Adipocyte (in vitro differentiated cells): ENCODE measurements at regions not wholly inside any gene's neighbourhood (a gene's known extent, or its start where the extent isn't known, plus 50 kb on each side); places are given as distances from the start of the nearest gene placed in this dataset.

Source experiments
- DNase-seq: peaks from one replicate; pipeline ENCODE4 v3.0.0-alpha.2; 2015; ENCODE audit warnings: low read depth
- H3K27me3 ChIP-seq: replicated peaks from 2 replicates; pipeline ENCODE4 v1.7.0; 2013; ENCODE audit warnings: mild to moderate bottlenecking, low read length, moderate library complexity; ENCODE audit not compliant: control insufficient read depth, insufficient read depth
- H3K36me3 ChIP-seq: 2 replicates; pipeline ENCODE4 v1.7.0; 2013; ENCODE audit warnings: low read length, mild to moderate bottlenecking, moderate library complexity; ENCODE audit not compliant: control insufficient read depth, insufficient read depth, severe bottlenecking
- H3K4me1 ChIP-seq: 2 replicates; pipeline ENCODE4 v1.7.0; 2013; ENCODE audit warnings: mild to moderate bottlenecking, low read length, moderate library complexity; ENCODE audit not compliant: control insufficient read depth, insufficient read depth
- H3K4me3 ChIP-seq: 2 replicates; pipeline ENCODE4 v1.7.0; 2013; ENCODE audit warnings: mild to moderate bottlenecking, low read length, moderate library complexity
- H3K9ac ChIP-seq: 2 replicates; pipeline ENCODE4 v1.7.0; 2013; ENCODE audit warnings: mild to moderate bottlenecking, low read length, moderate library complexity
- H3K9me3 ChIP-seq: 2 replicates; pipeline ENCODE4 v1.7.0; 2013; ENCODE audit warnings: mild to moderate bottlenecking, low read length, moderate library complexity; ENCODE audit not compliant: control insufficient read depth

DNA sequence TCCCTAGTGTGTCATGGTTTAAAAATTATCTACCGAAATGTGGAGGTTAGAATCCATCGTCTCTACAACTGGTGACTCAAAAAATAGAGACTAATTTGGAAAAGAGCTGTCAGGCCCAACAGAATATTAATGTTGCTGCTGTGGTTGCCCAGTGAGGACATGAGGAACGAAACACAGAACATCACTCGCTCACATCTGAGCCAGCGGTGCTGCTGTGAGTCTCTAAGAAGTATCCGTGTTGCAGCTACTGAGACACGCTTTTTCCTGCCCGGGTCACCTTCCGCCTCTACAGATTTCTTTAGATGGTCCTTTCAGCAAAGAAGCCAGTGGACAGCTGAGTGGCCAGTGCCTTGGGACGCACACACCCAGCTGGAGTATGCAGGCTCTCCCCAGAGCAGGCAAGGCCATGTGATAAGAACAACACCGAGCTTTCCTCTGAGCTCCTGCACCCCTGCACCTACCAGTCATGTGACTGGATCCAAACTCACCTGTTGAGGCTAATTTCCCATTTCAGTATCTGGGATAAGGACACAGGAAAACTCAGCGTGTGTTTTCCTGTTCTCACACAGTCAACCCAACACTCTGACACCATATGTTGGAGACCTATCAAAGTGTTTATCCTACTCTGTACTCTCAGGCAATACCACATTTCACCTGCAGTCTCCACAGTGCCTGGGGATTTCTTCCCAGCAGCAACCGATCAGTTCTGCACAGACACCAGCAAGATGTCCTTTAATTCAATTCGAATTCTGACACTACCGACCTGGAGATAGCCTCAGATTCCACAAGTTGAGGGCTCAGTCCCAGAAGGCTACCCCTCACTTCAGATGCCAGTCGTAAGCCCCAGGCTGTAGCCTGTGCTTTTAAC lies 119.0 kb upstream of the RPS6KA2 start:
- DNase-seq: no peak
- no peaks in the 10 kb centered on the region for H3K36me3 ChIP-seq
- no peaks in the 10 kb centered on the region for H3K4me1 ChIP-seq
- H3K9me3 ChIP-seq: no peaks in the 10 kb centered on the region
- H3K9ac ChIP-seq: no peak overlapping the region
- peaks cover 18% of the 10 kb centered on the region for H3K27me3 ChIP-seq
- no peak overlapping the region for H3K4me3 ChIP-seq

DNA sequence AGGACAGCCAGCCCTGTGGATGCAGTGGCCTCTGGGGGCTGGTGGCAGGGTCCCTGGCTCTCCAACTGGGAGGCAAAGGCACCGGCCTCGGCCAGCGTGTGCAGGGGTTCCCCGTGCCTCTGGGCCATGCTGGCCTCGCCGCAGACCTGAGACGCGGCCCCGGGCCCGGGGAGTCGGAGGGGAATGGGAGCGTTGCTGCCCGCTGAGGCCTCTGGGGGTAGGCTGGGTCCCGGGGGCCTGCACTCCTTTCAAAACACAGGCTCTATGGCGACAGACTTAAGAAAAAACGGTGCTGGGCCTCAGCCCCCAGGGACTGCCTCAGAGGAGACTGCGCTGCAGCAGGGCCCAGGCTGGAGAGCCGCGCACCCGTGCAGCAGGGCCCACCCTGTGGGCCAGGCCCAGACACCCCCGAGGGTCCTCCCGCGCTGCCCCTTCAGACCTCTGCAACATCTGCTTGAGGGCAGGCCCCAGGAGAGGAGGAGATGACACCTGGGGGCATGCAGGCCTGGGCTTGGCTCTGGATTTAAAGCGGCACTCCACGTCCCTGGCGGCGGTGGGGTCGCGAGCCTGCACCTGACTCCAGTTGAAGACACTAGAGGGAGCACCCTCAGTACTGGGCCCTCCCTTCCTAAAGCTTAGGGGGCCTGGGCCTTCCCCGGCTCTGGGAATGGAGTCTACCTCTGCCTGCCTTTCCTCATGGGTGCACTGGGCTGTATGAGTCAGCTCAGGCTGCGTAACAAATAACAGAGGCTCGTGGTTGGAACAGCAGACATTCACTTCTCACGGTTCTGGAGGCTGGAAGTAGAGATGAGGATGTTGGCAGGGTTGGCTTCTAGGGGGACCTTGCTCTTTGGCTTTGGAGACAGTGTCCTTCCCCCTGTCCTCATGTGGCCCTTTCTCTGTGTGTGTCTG lies 117.4 kb upstream of the RPS6KA2 start:
- H3K27me3 ChIP-seq: peaks cover 18% of the 10 kb centered on the region
- H3K4me3 ChIP-seq: no peak overlapping the region
- no peak for DNase-seq
- H3K36me3 ChIP-seq: no peaks in the 10 kb centered on the region
- no peaks in the 10 kb centered on the region for H3K4me1 ChIP-seq
- no peak overlapping the region for H3K9ac ChIP-seq
- no peaks in the 10 kb centered on the region for H3K9me3 ChIP-seq

GRCh38 chr6:166743406-166744222 lies 116.6 kb upstream of the RPS6KA2 start:
- Histone ChIP-seq H3K9me3 (no peaks in the 10 kb centered on the region), H3K9ac (no peak overlapping the region), H3K36me3 (no peaks in the 10 kb centered on the region), H3K27me3 (peaks cover 18% of the 10 kb centered on the region), H3K4me3 (no peak overlapping the region), H3K4me1 (peaks cover 6% of the 10 kb centered on the region)
- DNase-seq: no peak

GRCh38 chr6:166742981-166743380 lies 115.9 kb upstream of the RPS6KA2 start:
- peaks cover 16% of the 10 kb centered on the region for H3K27me3 ChIP-seq
- DNase-seq: no peak
- H3K4me3 ChIP-seq: no peak overlapping the region
- H3K9me3 ChIP-seq: no peaks in the 10 kb centered on the region
- no peak overlapping the region for H3K9ac ChIP-seq
- no peaks in the 10 kb centered on the region for H3K36me3 ChIP-seq
- peaks cover 7% of the 10 kb centered on the region for H3K4me1 ChIP-seq

GRCh38 chr6:166739976-166740318 lies 112.9 kb upstream of the RPS6KA2 start:
- Histone ChIP-seq H3K9ac (no peak overlapping the region), H3K27me3 (no peaks in the 10 kb centered on the region), H3K36me3 (no peaks in the 10 kb centered on the region), H3K4me3 (no peak overlapping the region), H3K9me3 (no peaks in the 10 kb centered on the region), H3K4me1 (peaks cover 7% of the 10 kb centered on the region)
- no peak for DNase-seq

GRCh38 chr6:166739117-166739975 lies 112.3 kb upstream of the RPS6KA2 start:
- Histone ChIP-seq H3K4me3 (no peak overlapping the region), H3K9me3 (no peaks in the 10 kb centered on the region), H3K27me3 (no peaks in the 10 kb centered on the region), H3K4me1 (peaks cover 7% of the 10 kb centered on the region), H3K36me3 (no peaks in the 10 kb centered on the region), H3K9ac (no peak overlapping the region)
- peak; percentile 7 for DNase-seq

DNA sequence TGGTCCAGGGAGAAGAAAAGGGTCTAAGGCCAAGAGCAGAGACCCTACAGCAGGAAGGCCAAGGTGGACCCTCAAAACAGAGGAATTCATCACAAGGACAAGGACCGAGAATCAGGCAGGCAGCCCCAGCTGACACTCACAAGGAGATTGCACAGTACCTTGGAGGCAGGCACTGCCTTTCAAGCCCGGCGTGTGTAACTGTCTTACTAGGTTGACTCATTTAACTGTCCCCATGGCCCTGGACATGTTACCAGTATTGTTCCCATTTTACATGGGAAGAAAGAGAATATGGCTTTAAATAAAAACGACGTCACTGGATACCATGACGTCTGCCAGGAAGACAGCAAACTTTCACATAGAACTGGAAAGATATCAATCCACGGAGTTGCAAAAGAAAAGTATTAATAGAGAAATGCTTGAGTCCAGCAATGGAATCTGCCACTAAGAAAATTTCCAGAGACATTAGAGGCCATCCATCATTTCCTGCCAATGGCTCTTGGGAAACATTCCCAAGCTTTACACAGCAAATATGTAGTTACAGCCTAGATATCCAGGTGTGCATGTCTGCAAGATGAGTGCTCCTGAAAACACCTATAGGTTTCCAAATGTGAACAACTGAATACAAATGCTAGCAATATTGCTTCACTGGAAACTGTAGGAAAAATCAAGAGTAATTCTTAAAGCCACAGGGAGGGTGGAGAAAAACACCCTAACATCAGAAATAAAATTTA lies 111.5 kb upstream of the RPS6KA2 start:
- H3K27me3 ChIP-seq: no peaks in the 10 kb centered on the region
- no peak overlapping the region for H3K9ac ChIP-seq
- DNase-seq: no peak
- no peak overlapping the region for H3K4me3 ChIP-seq
- H3K36me3 ChIP-seq: no peaks in the 10 kb centered on the region
- H3K4me1 ChIP-seq: peaks cover 7% of the 10 kb centered on the region
- H3K9me3 ChIP-seq: no peaks in the 10 kb centered on the region

DNA sequence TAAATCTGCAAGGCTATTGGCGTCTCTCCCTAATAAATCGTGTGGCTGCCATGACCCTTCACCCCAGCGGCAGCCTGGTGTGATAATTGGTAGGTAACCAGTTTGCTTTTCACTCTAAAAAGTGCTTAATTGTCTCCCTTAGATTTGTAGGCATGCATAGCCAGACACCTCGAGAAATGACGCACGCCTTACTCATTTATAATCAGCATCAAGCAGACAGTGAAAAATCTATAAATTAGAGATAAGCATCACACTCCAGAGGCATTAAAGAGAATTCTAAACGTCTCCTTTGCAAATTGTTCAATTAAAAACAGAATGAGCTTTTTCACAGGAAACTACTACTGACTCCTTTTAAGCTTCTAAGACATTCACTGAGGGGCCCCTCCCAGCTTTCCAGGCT lies 110.2 kb upstream of the RPS6KA2 start:
- Histone ChIP-seq H3K9me3 (no peaks in the 10 kb centered on the region), H3K4me3 (no peak overlapping the region), H3K9ac (no peak overlapping the region), H3K36me3 (no peaks in the 10 kb centered on the region), H3K27me3 (no peaks in the 10 kb centered on the region), H3K4me1 (peaks cover 7% of the 10 kb centered on the region)
- no peak for DNase-seq

GRCh38 chr6:166736634-166737033 lies 109.6 kb upstream of the RPS6KA2 start:
- Histone ChIP-seq H3K4me1 (peaks cover 7% of the 10 kb centered on the region), H3K36me3 (no peaks in the 10 kb centered on the region), H3K27me3 (no peaks in the 10 kb centered on the region), H3K9me3 (no peaks in the 10 kb centered on the region), H3K4me3 (no peak overlapping the region), H3K9ac (no peak overlapping the region)
- DNase-seq: peak; percentile 25

DNA sequence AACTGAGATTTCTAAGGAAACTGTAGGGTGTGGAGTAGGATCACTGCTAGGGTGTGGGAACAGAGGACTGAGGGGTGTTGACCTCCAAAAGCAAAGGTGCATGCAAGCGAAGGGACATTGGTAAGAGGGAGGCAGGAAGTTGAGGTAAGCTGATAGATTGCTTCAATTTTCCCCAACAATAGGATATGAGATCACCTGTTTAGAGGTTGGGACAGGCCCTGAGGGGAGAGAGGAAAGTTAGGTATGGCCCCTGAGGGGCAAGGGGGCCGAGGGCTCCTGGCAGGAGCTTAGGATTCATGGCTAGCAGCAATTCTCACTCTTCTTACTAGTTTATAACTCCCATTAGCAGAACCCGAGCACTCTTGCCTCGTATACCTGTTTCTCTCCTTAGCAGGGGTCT lies 106.8 kb upstream of the RPS6KA2 start:
- no peaks in the 10 kb centered on the region for H3K27me3 ChIP-seq
- no peak for DNase-seq
- no peak overlapping the region for H3K4me3 ChIP-seq
- H3K36me3 ChIP-seq: no peaks in the 10 kb centered on the region
- H3K9ac ChIP-seq: no peak overlapping the region
- H3K9me3 ChIP-seq: no peaks in the 10 kb centered on the region
- H3K4me1 ChIP-seq: peaks cover 3% of the 10 kb centered on the region
